Mucosa of stomach (tissue), 1 donor: ENCODE measurements at regions not wholly inside any gene's neighbourhood (a gene's known extent, or its start where the extent isn't known, plus 50 kb on each side); places are given as distances from the start of the nearest gene placed in this dataset.
A peak's percentile ranks its signal among the peaks of the same experiment; 100 is the strongest.

Experiments
- H3K27me3 ChIP-seq: one replicate; pipeline ENCODE4 v1.7.0; 2013; ENCODE audit warnings: mild to moderate bottlenecking, low read length; ENCODE audit not compliant: control insufficient read depth, insufficient read depth
- H3K36me3 ChIP-seq: one replicate; pipeline ENCODE4 v1.7.0; 2013; ENCODE audit warnings: low read length; ENCODE audit not compliant: control insufficient read depth, insufficient read depth
- H3K4me1 ChIP-seq: one replicate; pipeline ENCODE4 v1.7.0; 2013; ENCODE audit warnings: mild to moderate bottlenecking, low read length; ENCODE audit not compliant: control insufficient read depth, insufficient read depth
- H3K4me3 ChIP-seq: one replicate; pipeline ENCODE4 v1.7.0; 2013; ENCODE audit warnings: low read length
- H3K9ac ChIP-seq: one replicate; pipeline ENCODE4 v1.7.0; 2013; ENCODE audit warnings: mild to moderate bottlenecking, low read length, moderate library complexity
- H3K9me3 ChIP-seq: one replicate; pipeline ENCODE4 v1.7.0; 2013; ENCODE audit warnings: mild to moderate bottlenecking, low read length, moderate library complexity; ENCODE audit not compliant: control insufficient read depth
- donor health status: Pancreatic carcinoma.

GRCh38 chrX:80098038-80098437, 83.5 kb downstream of the TBX22 start:
- no peak overlapping the region for H3K4me3 ChIP-seq
- no peak overlapping the region for H3K9ac ChIP-seq
- no peaks in the 10 kb centered on the region for H3K9me3 ChIP-seq
- no peaks in the 10 kb centered on the region for H3K4me1 ChIP-seq
- no peaks in the 10 kb centered on the region for H3K27me3 ChIP-seq
- no peaks in the 10 kb centered on the region for H3K36me3 ChIP-seq

- H3K4me3 ChIP-seq = no peak overlapping the region
- H3K4me1 ChIP-seq = no peaks in the 10 kb centered on the region
- no peak overlapping the region for H3K9ac ChIP-seq
- H3K9me3 ChIP-seq = no peaks in the 10 kb centered on the region
- no peaks in the 10 kb centered on the region for H3K27me3 ChIP-seq
- no peaks in the 10 kb centered on the region for H3K36me3 ChIP-seq
Measured at GRCh38 chrX:80120335-80120734, 105.8 kb downstream of the TBX22 start.

- Histone ChIP-seq H3K4me1 (no peaks in the 10 kb centered on the region), H3K36me3 (no peaks in the 10 kb centered on the region), H3K4me3 (no peak overlapping the region), H3K9ac (no peak overlapping the region), H3K9me3 (no peaks in the 10 kb centered on the region), H3K27me3 (no peaks in the 10 kb centered on the region)
Measured at GRCh38 chrX:80138938-80139337, 124.4 kb downstream of the TBX22 start.

GRCh38 chrX:80139564-80139963, 125.0 kb downstream of the TBX22 start:
- Histone ChIP-seq H3K9ac (no peak overlapping the region), H3K9me3 (no peaks in the 10 kb centered on the region), H3K4me1 (no peaks in the 10 kb centered on the region), H3K36me3 (no peaks in the 10 kb centered on the region), H3K4me3 (no peak overlapping the region), H3K27me3 (no peaks in the 10 kb centered on the region)

- H3K4me3 ChIP-seq = no peak overlapping the region
- H3K4me1 ChIP-seq = no peaks in the 10 kb centered on the region
- H3K9ac ChIP-seq = no peak overlapping the region
- no peaks in the 10 kb centered on the region for H3K9me3 ChIP-seq
- H3K36me3 ChIP-seq = no peaks in the 10 kb centered on the region
- no peaks in the 10 kb centered on the region for H3K27me3 ChIP-seq
Measured at GRCh38 chrX:80170581-80170980, 156.0 kb downstream of the TBX22 start.

- H3K4me1 ChIP-seq = no peaks in the 10 kb centered on the region
- no peaks in the 10 kb centered on the region for H3K36me3 ChIP-seq
- H3K9me3 ChIP-seq = no peaks in the 10 kb centered on the region
- H3K9ac ChIP-seq = no peak overlapping the region
- H3K4me3 ChIP-seq = no peak overlapping the region
- no peaks in the 10 kb centered on the region for H3K27me3 ChIP-seq
Measured at GRCh38 chrX:80173261-80173660, 158.7 kb downstream of the TBX22 start.

GRCh38 chrX:80174925-80175574, 160.5 kb downstream of the TBX22 start:
- no peaks in the 10 kb centered on the region for H3K27me3 ChIP-seq
- H3K9me3 ChIP-seq = no peaks in the 10 kb centered on the region
- peak overlapping the region; percentile 15 for H3K9ac ChIP-seq
- H3K36me3 ChIP-seq = no peaks in the 10 kb centered on the region
- H3K4me1 ChIP-seq = no peaks in the 10 kb centered on the region
- no peak overlapping the region for H3K4me3 ChIP-seq

GRCh38 chrX:80181079-80181478, 166.5 kb downstream of the TBX22 start:
- no peaks in the 10 kb centered on the region for H3K27me3 ChIP-seq
- H3K4me3 ChIP-seq = no peak overlapping the region
- H3K9ac ChIP-seq = no peak overlapping the region
- no peaks in the 10 kb centered on the region for H3K36me3 ChIP-seq
- H3K9me3 ChIP-seq = no peaks in the 10 kb centered on the region
- peaks cover 14% of the 10 kb centered on the region for H3K4me1 ChIP-seq

- Histone ChIP-seq H3K9ac (no peak overlapping the region), H3K4me3 (no peak overlapping the region), H3K36me3 (no peaks in the 10 kb centered on the region), H3K4me1 (peaks cover 14% of the 10 kb centered on the region), H3K27me3 (no peaks in the 10 kb centered on the region), H3K9me3 (no peaks in the 10 kb centered on the region)
Measured at GRCh38 chrX:80184854-80185253, 170.3 kb downstream of the TBX22 start.

GRCh38 chrX:80206647-80207046, 192.1 kb downstream of the TBX22 start:
- H3K36me3 ChIP-seq = no peaks in the 10 kb centered on the region
- H3K4me3 ChIP-seq = no peak overlapping the region
- no peaks in the 10 kb centered on the region for H3K27me3 ChIP-seq
- H3K4me1 ChIP-seq = peaks cover 10% of the 10 kb centered on the region
- H3K9ac ChIP-seq = no peak overlapping the region
- H3K9me3 ChIP-seq = no peaks in the 10 kb centered on the region

- Histone ChIP-seq H3K9me3 (no peaks in the 10 kb centered on the region), H3K4me3 (no peak overlapping the region), H3K4me1 (peaks cover 10% of the 10 kb centered on the region), H3K27me3 (no peaks in the 10 kb centered on the region), H3K9ac (no peak overlapping the region), H3K36me3 (no peaks in the 10 kb centered on the region)
Measured at GRCh38 chrX:80207327-80207726, 192.8 kb downstream of the TBX22 start.

GRCh38 chrX:80216086-80216485, 201.5 kb downstream of the TBX22 start:
- H3K4me1 ChIP-seq = no peaks in the 10 kb centered on the region
- no peaks in the 10 kb centered on the region for H3K27me3 ChIP-seq
- H3K36me3 ChIP-seq = no peaks in the 10 kb centered on the region
- no peak overlapping the region for H3K9ac ChIP-seq
- no peak overlapping the region for H3K4me3 ChIP-seq
- no peaks in the 10 kb centered on the region for H3K9me3 ChIP-seq
